SH-SY5Y (cell line): ENCODE measurements at regions not wholly inside any gene's neighbourhood (a gene's known extent, or its start where the extent isn't known, plus 50 kb on each side); places are given as distances from the start of the nearest gene placed in this dataset.

Source experiments
- GATA2 ChIP-seq: IDR thresholded peaks from 2 replicates; pipeline ENCODE4 v1.6.1; 2011; ENCODE audit warnings: mild to moderate bottlenecking, low read depth, low read length
- GATA3 ChIP-seq: IDR thresholded peaks from 2 replicates; pipeline ENCODE4 v1.6.1; 2011; ENCODE audit warnings: low read depth, mild to moderate bottlenecking, low read length, moderate library complexity

DNA sequence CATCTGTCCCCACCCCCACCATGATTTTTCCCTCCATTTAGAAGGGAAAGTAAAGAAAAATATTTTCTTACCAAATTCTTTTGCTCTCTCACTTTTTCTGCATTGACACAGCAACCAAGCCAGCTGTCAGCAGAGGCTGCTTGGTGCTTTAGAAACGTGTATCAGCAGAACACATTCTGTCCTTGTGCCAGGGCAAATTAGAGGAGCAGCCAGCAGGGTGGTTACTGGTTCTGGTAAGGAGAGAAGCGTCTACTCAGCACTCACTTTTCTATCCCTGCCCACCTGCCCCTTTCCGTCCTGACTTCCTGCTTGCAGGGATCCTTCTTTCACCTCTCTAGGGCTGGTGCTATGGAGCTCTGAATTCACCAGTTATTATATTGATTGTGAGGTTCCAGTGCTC lies 327.5 kb upstream of the PDE3A start:
- TF ChIP-seq GATA3 (no peak), GATA2 (no peak)
